SU-DHL-6 (cell line): ENCODE measurements at regions not wholly inside any gene's neighbourhood (a gene's known extent, or its start where the extent isn't known, plus 50 kb on each side); places are given as distances from the start of the nearest gene placed in this dataset.

Source experiments
- H2AFZ ChIP-seq: fragments of 200-600 bp; sonication (generic); 2 replicates; pipeline ENCODE4 v1.6.1; 2014; ENCODE audit warnings: low read depth, mild to moderate bottlenecking, moderate library complexity, mixed read lengths, antibody characterized with exemption, low read length; ENCODE audit not compliant: severe bottlenecking
- H3F3A ChIP-seq: fragments of 200-600 bp; shearing (Covaris generic); 2 replicates; pipeline ENCODE4 v1.6.0; 2016; ENCODE audit warnings: antibody characterized with exemption, mild to moderate bottlenecking; ENCODE audit not compliant: insufficient read depth
- H3K27ac ChIP-seq: fragments of 200-600 bp; sonication (generic); 2 replicates; pipeline ENCODE4 v1.5.1; 2016; ENCODE audit warnings: low read depth, mild to moderate bottlenecking, low read length, moderate library complexity, mixed read lengths
- H3K27me3 ChIP-seq: fragments of 200-600 bp; sonication (generic), shearing (Covaris generic); 2 replicates; pipeline ENCODE4 v1.6.0; 2014; ENCODE audit warnings: mild to moderate bottlenecking, low read length
- H3K36me3 ChIP-seq: fragments of 200-600 bp; sonication (generic); 2 replicates; pipeline ENCODE4 v1.6.1; 2014; ENCODE audit warnings: mild to moderate bottlenecking, low read length, mixed read lengths
- H3K4me2 ChIP-seq: fragments of 300-600, 200-600 bp; shearing (Covaris generic), sonication (generic); 2 replicates; pipeline ENCODE4 v1.6.0; 2014; ENCODE audit warnings: low read length, low read depth, mild to moderate bottlenecking; ENCODE audit not compliant: poor library complexity, severe bottlenecking
- H3K4me3 ChIP-seq: fragments of 200-600 bp; sonication (generic); 2 replicates; pipeline ENCODE4 v1.5.1; 2014; ENCODE audit warnings: antibody characterized with exemption, low read length, mild to moderate bottlenecking, mixed read lengths; ENCODE audit not compliant: insufficient read depth, poor library complexity, severe bottlenecking
- H3K79me2 ChIP-seq: fragments of 200-600 bp; sonication (generic); 2 replicates; pipeline ENCODE4 v1.6.1; 2014; ENCODE audit warnings: mild to moderate bottlenecking, low read length, moderate library complexity; ENCODE audit not compliant: insufficient read depth
- H3K9ac ChIP-seq: fragments of 200-600 bp; sonication (generic); 2 replicates; pipeline ENCODE4 v1.7.0; 2014; ENCODE audit warnings: mild to moderate bottlenecking, low read length
- H3K9me2 ChIP-seq: fragments of 200-600 bp; sonication (generic); replicated peaks from 2 replicates; pipeline ENCODE4 v1.6.1; 2014; ENCODE audit warnings: low read length; ENCODE audit not compliant: insufficient read depth
- H3K9me3 ChIP-seq: fragments of 200-600 bp; sonication (generic); 2 replicates; pipeline ENCODE4 v1.6.1; 2014; ENCODE audit warnings: low read length, mixed read lengths; ENCODE audit not compliant: insufficient read depth
- H4K20me1 ChIP-seq: fragments of 200-600 bp; sonication (generic); 2 replicates; pipeline ENCODE4 v1.6.1; 2014; ENCODE audit warnings: low read depth, mild to moderate bottlenecking, antibody characterized with exemption, low read length, moderate library complexity, mixed read lengths
- EZH2phosphoT487 ChIP-seq: fragments of 200-600 bp; sonication (generic), shearing (Covaris generic); conservative IDR thresholded peaks from 2 replicates; pipeline ENCODE4 v1.6.1; 2018; ENCODE audit warnings: mild to moderate bottlenecking, antibody characterized with exemption, low read length, moderate library complexity, mixed read lengths
- TF ChIP-seq, protein P1 (sequence below): fragments of 200-600 bp; sonication (generic); IDR thresholded peaks from one replicate; pipeline ENCODE4 v1.5.1; 2017; ENCODE audit warnings: antibody characterized with exemption, mild to moderate bottlenecking, low read length, moderate library complexity; ENCODE audit not compliant: insufficient read depth, poor library complexity, severe bottlenecking

DNA sequence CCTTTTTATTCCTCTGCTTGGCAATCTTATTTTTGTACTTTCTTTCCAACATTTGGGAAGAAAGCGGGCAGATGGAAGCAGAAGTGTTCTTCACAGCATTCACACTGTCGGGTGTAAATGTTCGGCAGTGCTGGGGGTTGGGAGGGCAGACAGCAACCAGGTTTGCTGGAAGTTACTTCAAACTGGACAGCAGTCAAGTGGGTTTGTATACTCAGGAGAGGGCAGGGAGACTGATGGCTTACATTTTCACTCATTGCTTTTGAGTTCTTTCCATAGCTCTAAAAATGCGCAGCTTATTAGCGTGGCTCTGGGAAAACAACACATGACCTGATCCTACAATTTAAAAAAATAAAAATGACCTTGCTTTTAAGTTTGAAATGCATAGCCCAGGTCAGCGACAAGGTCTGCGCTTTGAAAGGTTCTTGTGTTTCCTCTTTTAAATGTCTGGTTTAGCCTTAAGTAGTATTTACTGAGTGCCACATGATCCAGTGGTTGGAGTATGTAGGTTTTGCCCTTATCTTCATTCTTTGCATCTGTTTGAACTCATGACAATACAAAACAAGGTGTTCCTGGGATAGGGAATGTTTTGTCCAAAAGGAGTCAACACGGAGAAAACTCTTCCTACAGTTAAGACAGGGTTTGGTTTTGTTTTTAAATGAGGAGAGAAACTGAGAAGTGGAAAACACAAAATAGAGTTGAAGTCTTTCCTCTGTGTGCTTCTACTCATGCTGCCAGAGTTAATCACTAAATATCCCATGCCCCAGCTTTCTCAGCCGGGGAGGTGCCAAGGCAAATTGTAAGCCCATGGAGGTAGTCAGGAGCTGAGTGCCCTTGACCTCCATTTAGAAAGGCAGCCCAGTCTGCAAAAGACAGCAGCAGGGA is 132.7 kb upstream of the DMRT1 start:
- Histone ChIP-seq H3K9me2 (no peaks in the 10 kb centered on the region), H3K27ac (no peak overlapping the region), H3K27me3 (no peaks in the 10 kb centered on the region), H3K79me2 (peaks cover 29% of the 10 kb centered on the region), H3F3A (no peaks in the 10 kb centered on the region), H3K4me3 (no peak overlapping the region), H4K20me1 (no peaks in the 10 kb centered on the region), H3K9me3 (no peaks in the 10 kb centered on the region), H3K9ac (no peak overlapping the region), H3K4me2 (no peak overlapping the region), H3K36me3 (peaks cover 10% of the 10 kb centered on the region; the same call in 1 of the 2 replicates), H2AFZ (no peak overlapping the region)
- TF ChIP-seq, protein P1, sequence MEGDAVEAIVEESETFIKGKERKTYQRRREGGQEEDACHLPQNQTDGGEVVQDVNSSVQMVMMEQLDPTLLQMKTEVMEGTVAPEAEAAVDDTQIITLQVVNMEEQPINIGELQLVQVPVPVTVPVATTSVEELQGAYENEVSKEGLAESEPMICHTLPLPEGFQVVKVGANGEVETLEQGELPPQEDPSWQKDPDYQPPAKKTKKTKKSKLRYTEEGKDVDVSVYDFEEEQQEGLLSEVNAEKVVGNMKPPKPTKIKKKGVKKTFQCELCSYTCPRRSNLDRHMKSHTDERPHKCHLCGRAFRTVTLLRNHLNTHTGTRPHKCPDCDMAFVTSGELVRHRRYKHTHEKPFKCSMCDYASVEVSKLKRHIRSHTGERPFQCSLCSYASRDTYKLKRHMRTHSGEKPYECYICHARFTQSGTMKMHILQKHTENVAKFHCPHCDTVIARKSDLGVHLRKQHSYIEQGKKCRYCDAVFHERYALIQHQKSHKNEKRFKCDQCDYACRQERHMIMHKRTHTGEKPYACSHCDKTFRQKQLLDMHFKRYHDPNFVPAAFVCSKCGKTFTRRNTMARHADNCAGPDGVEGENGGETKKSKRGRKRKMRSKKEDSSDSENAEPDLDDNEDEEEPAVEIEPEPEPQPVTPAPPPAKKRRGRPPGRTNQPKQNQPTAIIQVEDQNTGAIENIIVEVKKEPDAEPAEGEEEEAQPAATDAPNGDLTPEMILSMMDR: no peak
- no peak for TF ChIP-seq EZH2phosphoT487

DNA sequence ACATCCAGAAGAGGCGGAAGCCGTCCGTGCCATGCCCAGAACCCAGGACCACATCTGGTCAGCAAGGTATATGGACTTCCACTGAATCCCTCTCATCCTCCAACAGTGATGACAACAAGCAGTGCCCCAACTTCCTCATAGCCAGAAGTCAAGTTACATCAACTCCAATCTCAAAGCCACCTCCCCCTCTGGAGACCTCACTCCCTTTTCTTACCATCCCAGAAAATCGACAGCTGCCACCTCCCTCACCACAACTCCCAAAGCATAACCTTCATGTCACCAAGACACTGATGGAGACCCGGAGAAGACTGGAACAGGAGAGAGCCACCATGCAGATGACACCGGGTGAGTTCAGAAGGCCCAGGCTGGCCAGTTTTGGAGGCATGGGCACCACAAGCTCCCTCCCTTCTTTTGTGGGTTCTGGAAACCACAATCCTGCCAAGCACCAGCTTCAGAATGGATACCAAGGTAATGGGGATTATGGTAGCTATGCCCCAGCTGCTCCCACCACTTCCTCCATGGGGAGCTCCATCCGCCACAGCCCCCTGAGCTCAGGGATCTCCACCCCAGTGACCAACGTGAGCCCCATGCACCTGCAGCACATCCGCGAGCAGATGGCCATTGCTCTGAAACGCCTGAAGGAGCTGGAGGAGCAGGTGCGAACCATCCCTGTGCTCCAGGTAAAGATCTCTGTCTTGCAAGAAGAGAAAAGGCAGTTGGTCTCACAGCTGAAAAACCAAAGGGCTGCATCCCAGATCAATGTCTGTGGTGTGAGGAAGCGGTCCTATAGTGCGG is 130.3 kb upstream of the DMRT1 start:
- peaks cover 8% of the 10 kb centered on the region for H3F3A ChIP-seq
- H3K9me3 ChIP-seq: no peaks in the 10 kb centered on the region
- peaks cover 43% of the 10 kb centered on the region for H3K79me2 ChIP-seq
- H3K9me2 ChIP-seq: no peaks in the 10 kb centered on the region
- H4K20me1 ChIP-seq: no peaks in the 10 kb centered on the region
- H3K27ac ChIP-seq: no peak overlapping the region
- peaks cover 8% of the 10 kb centered on the region; the same call in 1 of the 2 replicates for H3K36me3 ChIP-seq
- H2AFZ ChIP-seq: no peak overlapping the region
- no peaks in the 10 kb centered on the region for H3K27me3 ChIP-seq
- no peak overlapping the region for H3K4me3 ChIP-seq
- TF ChIP-seq, protein P1: no peak
- no peak for TF ChIP-seq EZH2phosphoT487
- H3K4me2 ChIP-seq: no peak overlapping the region
- H3K9ac ChIP-seq: no peak overlapping the region

DNA sequence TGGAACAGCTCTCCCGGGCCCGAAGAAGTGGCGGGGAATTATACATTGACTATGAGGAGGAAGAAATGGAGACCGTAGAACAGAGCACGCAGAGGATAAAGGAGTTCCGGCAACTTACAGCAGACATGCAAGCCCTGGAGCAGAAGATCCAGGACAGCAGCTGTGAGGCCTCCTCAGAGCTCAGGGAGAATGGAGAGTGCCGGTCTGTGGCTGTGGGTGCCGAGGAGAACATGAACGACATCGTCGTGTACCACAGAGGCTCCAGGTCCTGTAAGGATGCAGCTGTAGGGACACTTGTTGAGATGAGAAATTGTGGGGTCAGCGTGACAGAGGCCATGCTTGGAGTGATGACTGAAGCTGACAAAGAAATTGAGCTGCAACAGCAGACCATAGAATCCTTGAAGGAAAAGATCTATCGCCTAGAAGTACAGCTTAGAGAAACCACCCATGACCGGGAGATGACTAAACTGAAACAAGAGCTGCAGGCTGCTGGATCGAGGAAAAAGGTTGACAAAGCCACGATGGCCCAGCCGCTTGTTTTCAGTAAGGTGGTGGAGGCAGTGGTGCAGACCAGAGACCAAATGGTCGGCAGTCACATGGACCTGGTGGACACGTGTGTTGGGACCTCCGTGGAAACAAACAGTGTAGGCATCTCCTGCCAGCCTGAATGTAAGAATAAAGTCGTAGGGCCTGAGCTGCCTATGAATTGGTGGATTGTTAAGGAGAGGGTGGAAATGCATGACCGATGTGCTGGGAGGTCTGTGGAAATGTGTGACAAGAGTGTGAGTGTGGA is 129.5 kb upstream of the DMRT1 start:
- no peak overlapping the region for H3K27ac ChIP-seq
- H3K4me3 ChIP-seq: no peak overlapping the region
- no peak overlapping the region for H2AFZ ChIP-seq
- H3K4me2 ChIP-seq: no peak overlapping the region
- peaks cover 44% of the 10 kb centered on the region for H3K79me2 ChIP-seq
- peaks cover 8% of the 10 kb centered on the region for H3F3A ChIP-seq
- TF ChIP-seq EZH2phosphoT487: no peak
- TF ChIP-seq, protein P1: no peak
- no peaks in the 10 kb centered on the region for H4K20me1 ChIP-seq
- no peaks in the 10 kb centered on the region for H3K9me3 ChIP-seq
- peaks cover 8% of the 10 kb centered on the region; the same call in 1 of the 2 replicates for H3K36me3 ChIP-seq
- H3K9me2 ChIP-seq: no peaks in the 10 kb centered on the region
- H3K9ac ChIP-seq: no peak overlapping the region
- no peaks in the 10 kb centered on the region for H3K27me3 ChIP-seq
